HEK293 (cell line): ENCODE measurements at regions not wholly inside any gene's neighbourhood (a gene's known extent, or its start where the extent isn't known, plus 50 kb on each side); places are given as distances from the start of the nearest gene placed in this dataset.
A peak's percentile ranks its signal among the peaks of the same experiment; 100 is the strongest.

ENCODE experiments used
- GLIS1 ChIP-seq: fragments of 450-650 bp; formaldehyde crosslinking; IDR thresholded peaks from 2 replicates; pipeline ENCODE4 v1.5.1; 2016; ENCODE audit warnings: missing biosample characterization, missing genetic modification characterization
- GLIS2 ChIP-seq: fragments of 450-650 bp; formaldehyde crosslinking; IDR thresholded peaks from 2 replicates; pipeline ENCODE4 v1.5.1; 2016; ENCODE audit warnings: missing biosample characterization, missing genetic modification characterization
- MEIS1 ChIP-seq: sonication (generic); formaldehyde crosslinking; IDR thresholded peaks from 2 replicates; pipeline ENCODE4 v1.8.1; 2022; ENCODE audit warnings: missing genetic modification reagents, mild to moderate bottlenecking, borderline replicate concordance
- YY1 ChIP-seq: fragments of 450-650 bp; formaldehyde crosslinking; IDR thresholded peaks from 2 replicates; pipeline ENCODE4 v1.5.1; 2018; ENCODE audit warnings: missing biosample characterization, missing genetic modification characterization
- ZBTB20 ChIP-seq: fragments of 450-650 bp; formaldehyde crosslinking; IDR thresholded peaks from 2 replicates; pipeline ENCODE4 v1.5.1; 2016; ENCODE audit warnings: missing biosample characterization, missing genetic modification characterization
- ZBTB8A ChIP-seq: fragments of 450-650 bp; formaldehyde crosslinking; IDR thresholded peaks from 2 replicates; pipeline ENCODE4 v1.5.1; 2016; ENCODE audit warnings: missing biosample characterization, missing genetic modification characterization
- ZEB2 ChIP-seq: fragments of 450-650 bp; formaldehyde crosslinking; IDR thresholded peaks from 2 replicates; pipeline ENCODE4 v1.5.1; 2016; ENCODE audit warnings: missing biosample characterization, missing genetic modification characterization
- ZFP69B ChIP-seq: fragments of 450-650 bp; formaldehyde crosslinking; IDR thresholded peaks from 2 replicates; pipeline ENCODE4 v1.5.1; 2016; ENCODE audit warnings: missing biosample characterization, missing genetic modification characterization
- ZIC2 ChIP-seq: fragments of 450-650 bp; formaldehyde crosslinking; IDR thresholded peaks from 2 replicates; pipeline ENCODE4 v1.5.1; 2016; ENCODE audit warnings: missing biosample characterization, missing genetic modification characterization
- ZNF223 ChIP-seq: fragments of 450-650 bp; formaldehyde crosslinking; IDR thresholded peaks from 2 replicates; pipeline ENCODE4 v1.5.1; 2016; ENCODE audit warnings: missing biosample characterization, missing genetic modification characterization
- ZNF248 ChIP-seq: fragments of 450-650 bp; formaldehyde crosslinking; IDR thresholded peaks from 2 replicates; pipeline ENCODE4 v1.5.1; 2017; ENCODE audit warnings: missing biosample characterization, missing genetic modification characterization
- ZNF350 ChIP-seq: fragments of 450-650 bp; formaldehyde crosslinking; IDR thresholded peaks from 2 replicates; pipeline ENCODE4 v1.5.0; 2017; ENCODE audit warnings: missing biosample characterization, mild to moderate bottlenecking, missing genetic modification characterization
- ZNF549 ChIP-seq: fragments of 450-650 bp; IDR thresholded peaks from 2 replicates; pipeline ENCODE4 v1.5.1; 2018; ENCODE audit warnings: missing biosample characterization, missing genetic modification characterization, mild to moderate bottlenecking, inconsistent platforms, moderate library complexity
- ZNF561 ChIP-seq: fragments of 450-650 bp; IDR thresholded peaks from 2 replicates; pipeline ENCODE4 v1.5.1; 2018; ENCODE audit warnings: missing biosample characterization, missing genetic modification characterization, borderline replicate concordance
- ZNF707 ChIP-seq: fragments of 450-650 bp; formaldehyde crosslinking; IDR thresholded peaks from 2 replicates; pipeline ENCODE4 v1.5.1; 2016; ENCODE audit warnings: missing biosample characterization, missing genetic modification characterization
- ZSCAN23 ChIP-seq: fragments of 450-650 bp; formaldehyde crosslinking; IDR thresholded peaks from 2 replicates; pipeline ENCODE4 v1.5.1; 2016; ENCODE audit warnings: missing biosample characterization, missing genetic modification characterization
- ZSCAN30 ChIP-seq: fragments of 450-650 bp; IDR thresholded peaks from 2 replicates; pipeline ENCODE4 v1.5.1; 2018; ENCODE audit warnings: missing biosample characterization, mild to moderate bottlenecking, missing genetic modification characterization, moderate library complexity
- TF ChIP-seq, protein P1 (sequence below): fragments of 450-650 bp; formaldehyde crosslinking; IDR thresholded peaks from 2 replicates; pipeline ENCODE4 v1.5.1; 2017; ENCODE audit warnings: missing biosample characterization, missing genetic modification characterization
- TF ChIP-seq, protein P2 (sequence below): fragments of 450-650 bp; formaldehyde crosslinking; IDR thresholded peaks from 2 replicates; pipeline ENCODE4 v1.5.1; 2016; ENCODE audit warnings: missing biosample characterization, missing genetic modification characterization, low read depth
- TF ChIP-seq, protein P3 (sequence below): fragments of 450-650 bp; formaldehyde crosslinking; IDR thresholded peaks from 2 replicates; pipeline ENCODE4 v1.5.1; 2016; ENCODE audit warnings: missing biosample characterization, missing genetic modification characterization
- TF ChIP-seq, protein P4 (sequence below): fragments of 450-650 bp; formaldehyde crosslinking; IDR thresholded peaks from 2 replicates; pipeline ENCODE4 v1.5.1; 2017; ENCODE audit warnings: missing biosample characterization, missing genetic modification characterization
- TF ChIP-seq, protein P5 (sequence below): fragments of 450-650 bp; formaldehyde crosslinking; IDR thresholded peaks from 2 replicates; pipeline ENCODE4 v1.5.1; 2016; ENCODE audit warnings: missing biosample characterization, missing genetic modification characterization

DNA sequence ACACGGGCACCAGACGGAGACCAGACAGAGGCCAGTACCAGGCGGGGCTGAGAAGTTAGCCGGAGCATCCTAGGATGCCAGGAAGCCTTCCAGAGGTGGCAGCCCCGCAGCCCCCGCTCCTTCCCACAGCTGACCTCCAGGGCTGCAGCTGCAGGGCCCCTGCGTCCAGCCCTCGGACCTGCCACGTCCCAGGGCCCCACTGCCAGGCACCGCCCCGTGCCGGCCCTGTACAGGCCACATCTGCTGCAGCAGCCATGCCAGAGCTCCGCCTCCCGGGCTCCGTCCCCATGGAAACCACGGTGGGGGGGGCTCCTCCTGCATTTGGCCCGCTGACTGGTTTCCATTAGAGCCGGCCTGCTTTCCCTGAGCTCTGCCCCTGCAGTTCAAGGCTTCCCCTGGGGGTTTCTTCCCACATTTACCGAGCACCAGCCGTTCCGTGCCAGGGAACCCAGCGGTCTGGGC lies 62.5 kb upstream of the PPARA start (continued):
- TF ChIP-seq, protein P1, sequence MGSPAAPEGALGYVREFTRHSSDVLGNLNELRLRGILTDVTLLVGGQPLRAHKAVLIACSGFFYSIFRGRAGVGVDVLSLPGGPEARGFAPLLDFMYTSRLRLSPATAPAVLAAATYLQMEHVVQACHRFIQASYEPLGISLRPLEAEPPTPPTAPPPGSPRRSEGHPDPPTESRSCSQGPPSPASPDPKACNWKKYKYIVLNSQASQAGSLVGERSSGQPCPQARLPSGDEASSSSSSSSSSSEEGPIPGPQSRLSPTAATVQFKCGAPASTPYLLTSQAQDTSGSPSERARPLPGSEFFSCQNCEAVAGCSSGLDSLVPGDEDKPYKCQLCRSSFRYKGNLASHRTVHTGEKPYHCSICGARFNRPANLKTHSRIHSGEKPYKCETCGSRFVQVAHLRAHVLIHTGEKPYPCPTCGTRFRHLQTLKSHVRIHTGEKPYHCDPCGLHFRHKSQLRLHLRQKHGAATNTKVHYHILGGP, result no peak
- TF ChIP-seq ZFP69B (tag by site-specific recombination), result no peak
- peak; percentile 43; the same call in 1 of the 2 replicates for TF ChIP-seq YY1 (tag by site-specific recombination)
- no peak for TF ChIP-seq ZEB2 (tag by site-specific recombination)
- peak; percentile 23; the same call in 1 of the 2 replicates for TF ChIP-seq ZIC2 (tag by site-specific recombination)
- peak; percentile 16; the same call in 1 of the 2 replicates for TF ChIP-seq ZNF561 (tag by site-specific recombination)
- no peak for TF ChIP-seq ZNF223 (tag by site-specific recombination)
- TF ChIP-seq, protein P2, sequence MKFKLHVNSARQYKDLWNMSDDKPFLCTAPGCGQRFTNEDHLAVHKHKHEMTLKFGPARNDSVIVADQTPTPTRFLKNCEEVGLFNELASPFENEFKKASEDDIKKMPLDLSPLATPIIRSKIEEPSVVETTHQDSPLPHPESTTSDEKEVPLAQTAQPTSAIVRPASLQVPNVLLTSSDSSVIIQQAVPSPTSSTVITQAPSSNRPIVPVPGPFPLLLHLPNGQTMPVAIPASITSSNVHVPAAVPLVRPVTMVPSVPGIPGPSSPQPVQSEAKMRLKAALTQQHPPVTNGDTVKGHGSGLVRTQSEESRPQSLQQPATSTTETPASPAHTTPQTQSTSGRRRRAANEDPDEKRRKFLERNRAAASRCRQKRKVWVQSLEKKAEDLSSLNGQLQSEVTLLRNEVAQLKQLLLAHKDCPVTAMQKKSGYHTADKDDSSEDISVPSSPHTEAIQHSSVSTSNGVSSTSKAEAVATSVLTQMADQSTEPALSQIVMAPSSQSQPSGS, result no peak
- no peak for TF ChIP-seq ZNF707 (tag by site-specific recombination)
- TF ChIP-seq, protein P3, sequence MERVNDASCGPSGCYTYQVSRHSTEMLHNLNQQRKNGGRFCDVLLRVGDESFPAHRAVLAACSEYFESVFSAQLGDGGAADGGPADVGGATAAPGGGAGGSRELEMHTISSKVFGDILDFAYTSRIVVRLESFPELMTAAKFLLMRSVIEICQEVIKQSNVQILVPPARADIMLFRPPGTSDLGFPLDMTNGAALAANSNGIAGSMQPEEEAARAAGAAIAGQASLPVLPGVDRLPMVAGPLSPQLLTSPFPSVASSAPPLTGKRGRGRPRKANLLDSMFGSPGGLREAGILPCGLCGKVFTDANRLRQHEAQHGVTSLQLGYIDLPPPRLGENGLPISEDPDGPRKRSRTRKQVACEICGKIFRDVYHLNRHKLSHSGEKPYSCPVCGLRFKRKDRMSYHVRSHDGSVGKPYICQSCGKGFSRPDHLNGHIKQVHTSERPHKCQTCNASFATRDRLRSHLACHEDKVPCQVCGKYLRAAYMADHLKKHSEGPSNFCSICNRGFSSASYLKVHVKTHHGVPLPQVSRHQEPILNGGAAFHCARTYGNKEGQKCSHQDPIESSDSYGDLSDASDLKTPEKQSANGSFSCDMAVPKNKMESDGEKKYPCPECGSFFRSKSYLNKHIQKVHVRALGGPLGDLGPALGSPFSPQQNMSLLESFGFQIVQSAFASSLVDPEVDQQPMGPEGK (tag by site-specific recombination), result peak; percentile 84
- TF ChIP-seq ZBTB8A, result peak; percentile 71
- TF ChIP-seq ZBTB20 (tag by site-specific recombination), result peak; percentile 87; the same call in 1 of the 2 replicates
- no peak for TF ChIP-seq MEIS1 (CRISPR knock-in tag)
- peak; percentile 81 for TF ChIP-seq GLIS2 (tag by site-specific recombination)
- TF ChIP-seq ZSCAN30, result no peak
- no peak for TF ChIP-seq ZNF549
- no peak for TF ChIP-seq ZNF350 (tag by site-specific recombination)
- TF ChIP-seq, protein P4, sequence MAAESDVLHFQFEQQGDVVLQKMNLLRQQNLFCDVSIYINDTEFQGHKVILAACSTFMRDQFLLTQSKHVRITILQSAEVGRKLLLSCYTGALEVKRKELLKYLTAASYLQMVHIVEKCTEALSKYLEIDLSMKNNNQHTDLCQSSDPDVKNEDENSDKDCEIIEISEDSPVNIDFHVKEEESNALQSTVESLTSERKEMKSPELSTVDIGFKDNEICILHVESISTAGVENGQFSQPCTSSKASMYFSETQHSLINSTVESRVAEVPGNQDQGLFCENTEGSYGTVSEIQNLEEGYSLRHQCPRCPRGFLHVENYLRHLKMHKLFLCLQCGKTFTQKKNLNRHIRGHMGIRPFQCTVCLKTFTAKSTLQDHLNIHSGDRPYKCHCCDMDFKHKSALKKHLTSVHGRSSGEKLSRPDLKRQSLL (tag by site-specific recombination), result no peak
- TF ChIP-seq ZNF248, result no peak
- no peak for TF ChIP-seq ZSCAN23 (tag by site-specific recombination)
- peak; percentile 35; the same call in 1 of the 2 replicates for TF ChIP-seq GLIS1 (tag by site-specific recombination)
- TF ChIP-seq, protein P5, sequence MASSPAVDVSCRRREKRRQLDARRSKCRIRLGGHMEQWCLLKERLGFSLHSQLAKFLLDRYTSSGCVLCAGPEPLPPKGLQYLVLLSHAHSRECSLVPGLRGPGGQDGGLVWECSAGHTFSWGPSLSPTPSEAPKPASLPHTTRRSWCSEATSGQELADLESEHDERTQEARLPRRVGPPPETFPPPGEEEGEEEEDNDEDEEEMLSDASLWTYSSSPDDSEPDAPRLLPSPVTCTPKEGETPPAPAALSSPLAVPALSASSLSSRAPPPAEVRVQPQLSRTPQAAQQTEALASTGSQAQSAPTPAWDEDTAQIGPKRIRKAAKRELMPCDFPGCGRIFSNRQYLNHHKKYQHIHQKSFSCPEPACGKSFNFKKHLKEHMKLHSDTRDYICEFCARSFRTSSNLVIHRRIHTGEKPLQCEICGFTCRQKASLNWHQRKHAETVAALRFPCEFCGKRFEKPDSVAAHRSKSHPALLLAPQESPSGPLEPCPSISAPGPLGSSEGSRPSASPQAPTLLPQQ (tag by site-specific recombination), result peak; percentile 68; the same call in 1 of the 2 replicates
